ENCODE measurements at regions not wholly inside any gene's neighbourhood (a gene's known extent, or its start where the extent isn't known, plus 50 kb on each side); places are given as distances from the start of the nearest gene placed in this dataset.
"Not testable (repeated sequence)": the region's sequence is repeated elsewhere in the genome, so short reads cannot be mapped to it uniquely, and the experiment has no call there.

- H3K4me3 ChIP-seq (ENCODE audit: low read length); ATAC-seq; intact Hi-C loops (cut with DNase I); DNase-seq; H3K27ac ChIP-seq (ENCODE audit: low read length); H3K4me1 ChIP-seq (ENCODE audit: control insufficient read depth, insufficient read depth, low read length); H3K27me3 ChIP-seq (ENCODE audit: control insufficient read depth, insufficient read depth); H3K9me3 ChIP-seq (ENCODE audit: control insufficient read depth, low read length): not testable (repeated sequence)
- WGBS: 80% methylated on average over 10 of the region's 10 CpGs
Observed at GRCh38 chr3:147154988-147155387, 251.4 kb downstream of the ZIC4 start.

GRCh38 chr3:147153830-147154539 is 252.4 kb downstream of the ZIC4 start:
- WGBS: 92% methylated on average over 30 of the region's 30 CpGs
- intact Hi-C loops (cut with DNase I): no loop called here
- Histone ChIP-seq H3K27ac (ENCODE audit: low read length) (no peak overlapping the region), H3K9me3 (ENCODE audit: control insufficient read depth, low read length) (no peaks in the 10 kb centered on the region), H3K4me3 (ENCODE audit: low read length) (no peak overlapping the region), H3K27me3 (ENCODE audit: control insufficient read depth, insufficient read depth) (no peaks in the 10 kb centered on the region), H3K4me1 (ENCODE audit: control insufficient read depth, insufficient read depth, low read length) (no peaks in the 10 kb centered on the region)
- DNase-seq (peak in 2 of 3 donors; percentile 16 to 61), ATAC-seq (no peak)

- no peak overlapping the region for H3K4me3 ChIP-seq (ENCODE audit: low read length)
- WGBS: 68% methylated on average over 3 of the region's 3 CpGs
- H3K9me3 ChIP-seq (ENCODE audit: control insufficient read depth, low read length): no peaks in the 10 kb centered on the region
- DNase-seq: no peak
- ATAC-seq: no peak
- H3K27me3 ChIP-seq (ENCODE audit: control insufficient read depth, insufficient read depth): no peaks in the 10 kb centered on the region
- H3K4me1 ChIP-seq (ENCODE audit: control insufficient read depth, insufficient read depth, low read length): no peaks in the 10 kb centered on the region
- H3K27ac ChIP-seq (ENCODE audit: low read length): no peak overlapping the region
- intact Hi-C loops (cut with DNase I): no loop called here
Observed at GRCh38 chr3:147152476-147152875, 253.9 kb downstream of the ZIC4 start.

GRCh38 chr3:147141516-147142288 is 264.6 kb downstream of the ZIC4 start:
- H3K4me3 ChIP-seq (ENCODE audit: low read length): no peak overlapping the region
- no peaks in the 10 kb centered on the region for H3K9me3 ChIP-seq (ENCODE audit: control insufficient read depth, low read length)
- DNase-seq (no peak), ATAC-seq (no peak)
- no peaks in the 10 kb centered on the region for H3K4me1 ChIP-seq (ENCODE audit: control insufficient read depth, insufficient read depth, low read length)
- no peak overlapping the region for H3K27ac ChIP-seq (ENCODE audit: low read length)
- intact Hi-C loops (cut with DNase I): no loop called here
- no peaks in the 10 kb centered on the region for H3K27me3 ChIP-seq (ENCODE audit: control insufficient read depth, insufficient read depth)
- 47% methylated on average over 2 of the region's 2 CpGs for WGBS

- Histone ChIP-seq H3K27me3 (ENCODE audit: control insufficient read depth, insufficient read depth) (no peaks in the 10 kb centered on the region), H3K27ac (ENCODE audit: low read length) (no peak overlapping the region), H3K9me3 (ENCODE audit: control insufficient read depth, low read length) (no peaks in the 10 kb centered on the region), H3K4me1 (ENCODE audit: control insufficient read depth, insufficient read depth, low read length) (no peaks in the 10 kb centered on the region), H3K4me3 (ENCODE audit: low read length) (no peak overlapping the region)
- ATAC-seq: no peak
- no peak for DNase-seq
- intact Hi-C loops (cut with DNase I): no loop called here
- 88% methylated on average over 1 of the region's 1 CpG for WGBS
Observed at GRCh38 chr3:147139341-147139740, 267.0 kb downstream of the ZIC4 start.

- Histone ChIP-seq H3K4me3 (ENCODE audit: low read length) (no peak overlapping the region), H3K9me3 (ENCODE audit: control insufficient read depth, low read length) (no peaks in the 10 kb centered on the region), H3K27ac (ENCODE audit: low read length) (no peak overlapping the region), H3K27me3 (ENCODE audit: control insufficient read depth, insufficient read depth) (no peaks in the 10 kb centered on the region), H3K4me1 (ENCODE audit: control insufficient read depth, insufficient read depth, low read length) (no peaks in the 10 kb centered on the region)
- intact Hi-C loops (cut with DNase I): no loop called here
- no peak for DNase-seq
- 59% methylated on average over 1 of the region's 1 CpG for WGBS
- no peak for ATAC-seq
Observed at GRCh38 chr3:147132168-147132567, 274.2 kb downstream of the ZIC4 start.

- H3K4me1 ChIP-seq (ENCODE audit: control insufficient read depth, insufficient read depth, low read length): no peaks in the 10 kb centered on the region
- intact Hi-C loops (cut with DNase I): no loop called here
- no peaks in the 10 kb centered on the region for H3K27me3 ChIP-seq (ENCODE audit: control insufficient read depth, insufficient read depth)
- no peak overlapping the region for H3K27ac ChIP-seq (ENCODE audit: low read length)
- 66% methylated on average over 2 of the region's 2 CpGs for WGBS
- no peak overlapping the region for H3K4me3 ChIP-seq (ENCODE audit: low read length)
- no peak for ATAC-seq
- DNase-seq: no peak
- H3K9me3 ChIP-seq (ENCODE audit: control insufficient read depth, low read length): no peaks in the 10 kb centered on the region
Observed at GRCh38 chr3:147130461-147130860, 275.9 kb downstream of the ZIC4 start.

GRCh38 chr3:147129665-147130064 is 276.7 kb downstream of the ZIC4 start:
- H3K9me3 ChIP-seq (ENCODE audit: control insufficient read depth, low read length): no peaks in the 10 kb centered on the region
- H3K27ac ChIP-seq (ENCODE audit: low read length): no peak overlapping the region
- no peak for ATAC-seq
- 87% methylated on average over 8 of the region's 8 CpGs for WGBS
- no peaks in the 10 kb centered on the region for H3K27me3 ChIP-seq (ENCODE audit: control insufficient read depth, insufficient read depth)
- DNase-seq: peak in 1 of 3 donors; percentile 29
- no peak overlapping the region for H3K4me3 ChIP-seq (ENCODE audit: low read length)
- intact Hi-C loops (cut with DNase I): no loop called here
- H3K4me1 ChIP-seq (ENCODE audit: control insufficient read depth, insufficient read depth, low read length): no peaks in the 10 kb centered on the region

GRCh38 chr3:147122350-147122749 is 284.0 kb downstream of the ZIC4 start:
- Histone ChIP-seq H3K4me3 (ENCODE audit: low read length) (no peak overlapping the region), H3K27me3 (ENCODE audit: control insufficient read depth, insufficient read depth) (no peaks in the 10 kb centered on the region), H3K4me1 (ENCODE audit: control insufficient read depth, insufficient read depth, low read length) (no peaks in the 10 kb centered on the region), H3K9me3 (ENCODE audit: control insufficient read depth, low read length) (no peaks in the 10 kb centered on the region), H3K27ac (ENCODE audit: low read length) (no peak overlapping the region)
- ATAC-seq (no peak), DNase-seq (no peak)
- intact Hi-C loops (cut with DNase I): no loop called here
- 42% methylated on average over 1 of the region's 1 CpG for WGBS

- no peaks in the 10 kb centered on the region for H3K27me3 ChIP-seq (ENCODE audit: control insufficient read depth, insufficient read depth)
- DNase-seq: no peak
- WGBS: 23% methylated on average over 4 of the region's 4 CpGs
- no peaks in the 10 kb centered on the region for H3K4me1 ChIP-seq (ENCODE audit: control insufficient read depth, insufficient read depth, low read length)
- H3K4me3 ChIP-seq (ENCODE audit: low read length): no peak overlapping the region
- intact Hi-C loops (cut with DNase I): no loop called here
- no peak overlapping the region for H3K27ac ChIP-seq (ENCODE audit: low read length)
- no peak for ATAC-seq
- H3K9me3 ChIP-seq (ENCODE audit: control insufficient read depth, low read length): no peaks in the 10 kb centered on the region
Observed at GRCh38 chr3:147119989-147120388, 286.4 kb downstream of the ZIC4 start.

- Histone ChIP-seq H3K4me1 (ENCODE audit: control insufficient read depth, insufficient read depth, low read length) (no peaks in the 10 kb centered on the region), H3K27ac (ENCODE audit: low read length) (no peak overlapping the region), H3K9me3 (ENCODE audit: control insufficient read depth, low read length) (no peaks in the 10 kb centered on the region), H3K27me3 (ENCODE audit: control insufficient read depth, insufficient read depth) (no peaks in the 10 kb centered on the region), H3K4me3 (ENCODE audit: low read length) (no peak overlapping the region)
- DNase-seq (no peak), ATAC-seq (no peak)
- intact Hi-C loops (cut with DNase I): no loop called here
- WGBS: 62% methylated on average over 3 of the region's 3 CpGs
Observed at GRCh38 chr3:147119346-147119745, 287.0 kb downstream of the ZIC4 start.
